Ishikawa (cell line): ENCODE measurements at regions not wholly inside any gene's neighbourhood (a gene's known extent, or its start where the extent isn't known, plus 50 kb on each side); places are given as distances from the start of the nearest gene placed in this dataset.

Experiments
- CEBPB ChIP-seq: IDR thresholded peaks from 2 replicates; pipeline ENCODE4 v1.6.1; 2012
- CREB1 ChIP-seq: IDR thresholded peaks from 2 replicates; pipeline ENCODE4 v1.6.1; 2012; ENCODE audit warnings: low read depth
- EGR1 ChIP-seq: IDR thresholded peaks from 2 replicates; pipeline ENCODE4 v1.6.1; 2012
- EP300 ChIP-seq: IDR thresholded peaks from 2 replicates; pipeline ENCODE4 v1.6.1; 2012; ENCODE audit warnings: borderline replicate concordance
- FOXM1 ChIP-seq: IDR thresholded peaks from 2 replicates; pipeline ENCODE4 v1.6.1; 2012; ENCODE audit warnings: low read depth, borderline replicate concordance
- NFIC ChIP-seq: IDR thresholded peaks from 2 replicates; pipeline ENCODE4 v1.6.1; 2012
- RAD21 ChIP-seq: IDR thresholded peaks from 2 replicates; pipeline ENCODE4 v1.6.1; 2012; ENCODE audit warnings: low read depth
- REST ChIP-seq: IDR thresholded peaks from 2 replicates; pipeline ENCODE4 v1.6.1; 2012; ENCODE audit warnings: low read depth, mild to moderate bottlenecking
- TAF1 ChIP-seq: IDR thresholded peaks from 2 replicates; pipeline ENCODE4 v1.6.1; 2012; ENCODE audit warnings: low read depth, mild to moderate bottlenecking
- TCF12 ChIP-seq: IDR thresholded peaks from 2 replicates; pipeline ENCODE4 v1.6.1; 2012; ENCODE audit warnings: low read depth
- TEAD4 ChIP-seq: IDR thresholded peaks from 2 replicates; pipeline ENCODE4 v1.6.1; 2012
- YY1 ChIP-seq: IDR thresholded peaks from 2 replicates; pipeline ENCODE4 v1.6.1; 2012; ENCODE audit warnings: low read depth
- ZBTB7A ChIP-seq: IDR thresholded peaks from 2 replicates; pipeline ENCODE4 v1.6.1; 2012; ENCODE audit warnings: low read depth
- TF ChIP-seq, protein P1 (sequence below): IDR thresholded peaks from 2 replicates; pipeline ENCODE4 v1.6.1; 2012
- TF ChIP-seq, protein P2 (sequence below): IDR thresholded peaks from 2 replicates; pipeline ENCODE4 v1.6.1; 2012

DNA sequence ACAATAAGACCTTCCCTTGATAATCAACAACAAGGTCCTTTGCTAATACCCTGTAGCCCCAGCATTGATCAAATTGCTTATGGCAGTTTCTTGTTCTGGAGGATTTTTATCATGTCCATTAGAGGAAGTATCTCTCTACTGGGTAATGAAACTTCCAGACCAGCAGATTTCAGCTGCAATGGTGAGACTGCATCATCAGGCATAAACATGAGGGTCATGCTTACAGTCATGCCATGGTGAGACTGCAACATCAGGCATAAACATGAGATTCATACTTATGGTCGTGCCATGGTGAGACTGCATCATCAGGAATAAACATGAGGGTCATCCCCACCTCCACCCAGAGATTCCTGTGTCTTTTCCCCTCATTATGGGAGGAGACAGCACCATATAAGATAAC is 129.0 kb upstream of the LIPC start:
- TF ChIP-seq EGR1, result no peak
- TF ChIP-seq, protein P1, sequence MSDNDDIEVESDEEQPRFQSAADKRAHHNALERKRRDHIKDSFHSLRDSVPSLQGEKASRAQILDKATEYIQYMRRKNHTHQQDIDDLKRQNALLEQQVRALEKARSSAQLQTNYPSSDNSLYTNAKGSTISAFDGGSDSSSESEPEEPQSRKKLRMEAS, result no peak
- no peak for TF ChIP-seq EP300
- no peak for TF ChIP-seq ZBTB7A
- TF ChIP-seq FOXM1, result no peak
- TF ChIP-seq NFIC, result no peak
- no peak for TF ChIP-seq TCF12
- no peak for TF ChIP-seq REST
- no peak for TF ChIP-seq RAD21
- TF ChIP-seq CREB1, result no peak
- TF ChIP-seq YY1, result no peak
- no peak for TF ChIP-seq TEAD4

DNA sequence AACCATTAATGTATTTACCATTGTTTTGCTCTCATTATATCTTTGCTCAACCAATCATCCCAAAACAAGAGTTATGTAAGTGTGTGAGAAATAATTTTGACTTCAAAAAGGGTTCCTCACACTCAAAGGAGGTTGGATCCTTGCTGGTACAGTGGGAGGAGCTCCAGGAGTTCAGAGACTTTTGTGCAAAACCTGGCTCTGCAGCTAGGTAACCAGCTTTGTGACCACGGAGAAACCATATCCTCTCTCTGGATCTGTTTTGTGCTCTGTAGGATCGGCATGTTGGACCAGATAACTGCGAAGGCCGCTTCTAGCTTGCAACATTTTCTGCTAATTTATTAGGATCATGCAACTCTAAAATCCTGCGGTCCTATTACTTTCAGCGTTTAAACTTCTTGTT is 128.6 kb upstream of the LIPC start:
- TF ChIP-seq TCF12, result no peak
- TF ChIP-seq, protein P1, result no peak
- no peak for TF ChIP-seq YY1
- no peak for TF ChIP-seq TEAD4
- TF ChIP-seq REST, result no peak
- TF ChIP-seq ZBTB7A, result no peak
- TF ChIP-seq EP300, result no peak
- TF ChIP-seq RAD21, result no peak

DNA sequence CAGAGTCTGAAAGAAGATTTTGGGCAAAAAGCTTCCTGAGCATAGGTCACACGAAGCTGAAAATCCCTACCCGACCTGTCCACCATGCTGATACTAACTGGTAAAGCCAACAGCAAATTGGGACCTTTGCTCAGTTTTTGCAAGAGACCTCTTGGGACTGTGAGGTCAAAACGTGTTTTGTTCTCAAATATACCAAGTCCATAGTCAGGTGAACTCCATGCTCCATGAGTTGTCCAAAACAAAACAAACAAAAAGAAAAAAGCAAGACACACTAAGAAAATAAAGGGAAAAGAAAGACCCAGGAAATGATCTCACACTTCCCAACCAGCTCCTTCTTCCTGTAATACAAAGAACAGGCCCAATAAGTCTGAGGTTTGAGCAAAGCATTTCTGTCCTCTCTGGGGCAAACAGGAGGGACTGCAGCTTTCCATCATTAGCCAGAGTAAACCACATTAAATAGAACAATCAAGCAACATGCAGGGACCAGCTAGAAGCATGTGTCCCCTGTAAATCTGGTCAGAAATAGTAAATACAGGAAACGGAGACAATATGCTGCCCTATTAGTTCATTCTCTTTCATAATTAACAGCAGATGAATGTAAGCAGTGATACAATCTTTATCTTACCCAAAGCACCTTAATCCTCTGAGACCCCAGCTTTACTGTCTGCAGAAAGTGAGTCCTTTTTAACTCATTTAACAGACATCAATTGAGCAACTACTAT is 125.0 kb upstream of the LIPC start:
- TF ChIP-seq ZBTB7A (no peak), RAD21 (no peak)
- TF ChIP-seq, protein P2, sequence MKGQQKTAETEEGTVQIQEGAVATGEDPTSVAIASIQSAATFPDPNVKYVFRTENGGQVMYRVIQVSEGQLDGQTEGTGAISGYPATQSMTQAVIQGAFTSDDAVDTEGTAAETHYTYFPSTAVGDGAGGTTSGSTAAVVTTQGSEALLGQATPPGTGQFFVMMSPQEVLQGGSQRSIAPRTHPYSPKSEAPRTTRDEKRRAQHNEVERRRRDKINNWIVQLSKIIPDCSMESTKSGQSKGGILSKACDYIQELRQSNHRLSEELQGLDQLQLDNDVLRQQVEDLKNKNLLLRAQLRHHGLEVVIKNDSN, result no peak

GRCh38 chr15:58307313-58307961 is 124.4 kb upstream of the LIPC start:
- TF ChIP-seq TAF1 (no peak), EGR1 (no peak), RAD21 (no peak), CREB1 (no peak), REST (no peak), CEBPB (no peak), NFIC (no peak), TEAD4 (no peak), FOXM1 (no peak), TCF12 (no peak), EP300 (no peak), ZBTB7A (no peak), YY1 (no peak)
- TF ChIP-seq, protein P1, result no peak
- TF ChIP-seq, protein P2, result no peak
